Activated T-helper 1 cell treated with anti-CD3 and anti-CD28 coated beads, Interleukin-12 subunit alpha, Interleukin-12 subunit beta, Interleukin-2, Interleukin-4 antibody, amounts not matched to agents 30 ng/mL and 10 ng/mL and 1 ng/mL, durations not matched to agents 14 hours and 24 hours and 36 hours (primary cell): ENCODE measurements at regions not wholly inside any gene's neighbourhood (a gene's known extent, or its start where the extent isn't known, plus 50 kb on each side); places are given as distances from the start of the nearest gene placed in this dataset.

Experiments
- DNase-seq: peaks from one replicate; pipeline ENCODE4 v3.0.0; 2021; ENCODE audit warnings: low spot score
- H3K27ac Mint-ChIP-seq: one replicate; pipeline ENCODE4 v1.8.0; 2021; ENCODE audit warnings: mild to moderate bottlenecking, mixed read lengths
- H3K27me3 Mint-ChIP-seq: one replicate; pipeline ENCODE4 v1.8.0; 2022; ENCODE audit warnings: mild to moderate bottlenecking, moderate library complexity, mixed read lengths; ENCODE audit not compliant: insufficient read depth
- H3K36me3 Mint-ChIP-seq: one replicate; pipeline ENCODE4 v1.8.0; 2021; ENCODE audit warnings: low read depth, mixed read lengths
- H3K4me1 Mint-ChIP-seq: one replicate; pipeline ENCODE4 v1.8.0; 2021; ENCODE audit warnings: low read depth, mixed read lengths
- H3K4me3 Mint-ChIP-seq: one replicate; pipeline ENCODE4 v1.8.0; 2021; ENCODE audit warnings: mild to moderate bottlenecking, moderate library complexity, mixed read lengths
- H3K9me3 Mint-ChIP-seq: one replicate; pipeline ENCODE4 v1.8.0; 2021; ENCODE audit warnings: mixed read lengths
- intact Hi-C: fragments of 100-400 bp; cut with micrococcal nuclease; formaldehyde crosslinking; loops from one replicate; pipeline ENCODE4 v1.15.1; 2024

- Mint-ChIP-seq H3K9me3 (no peaks in the 10 kb centered on the region), H3K27ac (no peak overlapping the region)
These were observed 321.8 kb upstream of the ADCY2 start for GRCh38 chr5:7074176-7074575.

GRCh38 chr5:7075470-7075869 is 320.5 kb upstream of the ADCY2 start:
- Mint-ChIP-seq H3K36me3 (no peaks in the 10 kb centered on the region), H3K4me3 (no peak overlapping the region), H3K27ac (no peak overlapping the region), H3K9me3 (no peaks in the 10 kb centered on the region), H3K27me3 (no peaks in the 10 kb centered on the region), H3K4me1 (no peaks in the 10 kb centered on the region)
- no peak for DNase-seq
- intact Hi-C loops, result no loop called here

More at GRCh38 chr5:7074176-7074575, 321.8 kb upstream of the ADCY2 start:
- no peaks in the 10 kb centered on the region for H3K4me1 Mint-ChIP-seq
- no peak overlapping the region for H3K4me3 Mint-ChIP-seq
- intact Hi-C loops, result no loop called here
- DNase-seq, result no peak
- no peaks in the 10 kb centered on the region for H3K36me3 Mint-ChIP-seq
- no peaks in the 10 kb centered on the region for H3K27me3 Mint-ChIP-seq

- no peaks in the 10 kb centered on the region for H3K4me1 Mint-ChIP-seq
- H3K36me3 Mint-ChIP-seq, result no peaks in the 10 kb centered on the region
- no peak for DNase-seq
- intact Hi-C loops, result no loop called here
- no peaks in the 10 kb centered on the region for H3K27me3 Mint-ChIP-seq
- H3K27ac Mint-ChIP-seq, result no peak overlapping the region
- no peak overlapping the region for H3K4me3 Mint-ChIP-seq
- no peaks in the 10 kb centered on the region for H3K9me3 Mint-ChIP-seq
These were observed 317.8 kb upstream of the ADCY2 start for GRCh38 chr5:7078101-7078500.

- no peaks in the 10 kb centered on the region for H3K27me3 Mint-ChIP-seq
- no peak for DNase-seq
- H3K4me1 Mint-ChIP-seq, result no peaks in the 10 kb centered on the region
- intact Hi-C loops, result no loop called here
- no peaks in the 10 kb centered on the region for H3K36me3 Mint-ChIP-seq
- no peak overlapping the region for H3K4me3 Mint-ChIP-seq
- H3K9me3 Mint-ChIP-seq, result no peaks in the 10 kb centered on the region
- no peak overlapping the region for H3K27ac Mint-ChIP-seq
These were observed 317.0 kb upstream of the ADCY2 start for GRCh38 chr5:7078901-7079300.

GRCh38 chr5:7080501-7080900 is 315.4 kb upstream of the ADCY2 start:
- Mint-ChIP-seq H3K9me3 (no peaks in the 10 kb centered on the region), H3K4me1 (no peaks in the 10 kb centered on the region), H3K36me3 (no peaks in the 10 kb centered on the region), H3K27ac (no peak overlapping the region), H3K27me3 (no peaks in the 10 kb centered on the region), H3K4me3 (no peak overlapping the region)
- no peak for DNase-seq
- intact Hi-C loops, result no loop called here

DNA sequence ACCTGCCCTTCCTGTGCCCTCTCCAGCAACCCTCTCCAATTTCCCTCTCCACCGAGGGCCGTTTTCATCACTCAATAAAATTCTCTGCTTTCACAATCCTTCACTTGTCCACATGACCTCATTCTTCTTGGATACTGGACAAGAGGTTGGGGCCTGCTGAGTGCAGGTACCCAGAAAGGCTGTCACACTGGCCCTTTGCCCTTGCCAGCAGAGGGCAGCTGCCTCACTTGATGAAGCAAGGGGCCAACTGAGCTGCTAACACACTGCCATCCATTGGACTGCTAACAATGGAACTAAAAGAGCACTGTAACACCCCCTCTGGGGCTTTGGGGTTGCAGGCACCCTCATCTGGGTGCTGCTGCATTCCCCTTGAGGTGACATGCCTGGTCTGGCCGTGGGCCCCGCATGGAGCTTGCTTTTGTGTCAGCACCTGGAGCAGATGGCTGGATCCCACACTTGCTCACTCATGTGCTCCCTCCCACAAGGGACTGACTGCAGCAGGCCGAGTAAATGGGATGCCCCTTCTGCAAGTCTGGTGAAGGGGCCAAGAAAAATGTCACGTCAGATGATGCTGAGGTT is 308.1 kb upstream of the ADCY2 start:
- Mint-ChIP-seq H3K36me3 (no peaks in the 10 kb centered on the region), H3K4me3 (no peak overlapping the region), H3K9me3 (no peaks in the 10 kb centered on the region), H3K27me3 (no peaks in the 10 kb centered on the region), H3K27ac (no peak overlapping the region), H3K4me1 (no peaks in the 10 kb centered on the region)
- DNase-seq, result no peak
- intact Hi-C loops, result no loop called here

DNA sequence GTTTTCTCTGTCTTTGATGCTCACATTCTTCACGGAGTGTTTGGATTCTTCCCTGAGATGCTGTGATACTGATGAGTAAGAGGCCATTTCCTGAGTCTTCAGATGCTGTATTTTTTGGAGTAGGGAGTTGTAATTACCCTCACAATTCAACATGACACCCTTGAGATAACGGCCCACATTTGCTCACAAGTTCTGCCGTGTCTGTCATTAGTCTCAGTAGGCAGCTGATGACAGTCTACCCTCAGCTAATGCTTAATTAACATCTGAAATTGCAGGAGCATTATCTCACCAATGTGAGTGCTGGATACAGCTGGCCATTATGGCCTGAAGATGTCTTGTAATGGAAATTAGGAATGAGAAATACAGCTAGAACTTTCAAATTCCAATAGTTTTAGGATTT is 307.1 kb upstream of the ADCY2 start:
- H3K4me3 Mint-ChIP-seq, result no peak overlapping the region
- H3K27ac Mint-ChIP-seq, result no peak overlapping the region
- no peaks in the 10 kb centered on the region for H3K4me1 Mint-ChIP-seq
- no peaks in the 10 kb centered on the region for H3K9me3 Mint-ChIP-seq
- no peaks in the 10 kb centered on the region for H3K36me3 Mint-ChIP-seq
- intact Hi-C loops, result no loop called here
- H3K27me3 Mint-ChIP-seq, result no peaks in the 10 kb centered on the region
- DNase-seq, result no peak

- Mint-ChIP-seq H3K36me3 (no peaks in the 10 kb centered on the region), H3K4me3 (no peak overlapping the region), H3K9me3 (no peaks in the 10 kb centered on the region), H3K27ac (no peak overlapping the region), H3K4me1 (no peaks in the 10 kb centered on the region), H3K27me3 (no peaks in the 10 kb centered on the region)
- DNase-seq, result no peak
- intact Hi-C loops, result no loop called here
These were observed 301.3 kb upstream of the ADCY2 start for GRCh38 chr5:7094626-7095025.

- no peak for DNase-seq
- no peak overlapping the region for H3K27ac Mint-ChIP-seq
- no peaks in the 10 kb centered on the region for H3K9me3 Mint-ChIP-seq
- H3K4me3 Mint-ChIP-seq, result no peak overlapping the region
- H3K36me3 Mint-ChIP-seq, result no peaks in the 10 kb centered on the region
- H3K27me3 Mint-ChIP-seq, result no peaks in the 10 kb centered on the region
- intact Hi-C loops, result no loop called here
- H3K4me1 Mint-ChIP-seq, result no peaks in the 10 kb centered on the region
These were observed 299.6 kb upstream of the ADCY2 start for GRCh38 chr5:7096294-7096693.

DNA sequence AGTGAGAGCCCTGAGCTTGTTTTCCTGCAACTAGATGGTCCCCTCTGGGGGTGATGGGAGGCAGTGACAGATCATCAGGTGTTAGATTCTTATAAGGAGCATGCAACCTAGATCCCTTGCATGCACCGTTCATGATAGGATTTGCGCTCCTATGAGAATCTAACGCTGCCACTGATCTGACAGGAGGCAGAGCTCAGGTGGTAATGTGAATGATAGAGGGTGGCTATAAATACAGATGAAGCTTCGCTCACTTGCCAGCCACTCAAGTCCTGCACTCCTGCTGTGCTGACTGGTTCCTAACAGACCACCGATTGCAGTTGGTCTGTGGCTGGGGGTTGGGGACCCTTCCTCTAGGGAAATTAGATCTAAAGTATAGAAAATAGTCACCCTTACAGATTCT is 290.6 kb upstream of the ADCY2 start:
- DNase-seq, result no peak
- H3K4me3 Mint-ChIP-seq, result no peak overlapping the region
- H3K27ac Mint-ChIP-seq, result no peak overlapping the region
- H3K9me3 Mint-ChIP-seq, result no peaks in the 10 kb centered on the region
- intact Hi-C loops, result no loop called here
- H3K4me1 Mint-ChIP-seq, result no peaks in the 10 kb centered on the region
- H3K27me3 Mint-ChIP-seq, result no peaks in the 10 kb centered on the region
- H3K36me3 Mint-ChIP-seq, result no peaks in the 10 kb centered on the region

GRCh38 chr5:7117961-7118360 is 278.0 kb upstream of the ADCY2 start:
- intact Hi-C loops, result no loop called here
- no peaks in the 10 kb centered on the region for H3K9me3 Mint-ChIP-seq
- H3K4me3 Mint-ChIP-seq, result no peak overlapping the region
- H3K36me3 Mint-ChIP-seq, result no peaks in the 10 kb centered on the region
- no peak overlapping the region for H3K27ac Mint-ChIP-seq
- no peaks in the 10 kb centered on the region for H3K4me1 Mint-ChIP-seq
- DNase-seq, result no peak
- no peaks in the 10 kb centered on the region for H3K27me3 Mint-ChIP-seq

DNA sequence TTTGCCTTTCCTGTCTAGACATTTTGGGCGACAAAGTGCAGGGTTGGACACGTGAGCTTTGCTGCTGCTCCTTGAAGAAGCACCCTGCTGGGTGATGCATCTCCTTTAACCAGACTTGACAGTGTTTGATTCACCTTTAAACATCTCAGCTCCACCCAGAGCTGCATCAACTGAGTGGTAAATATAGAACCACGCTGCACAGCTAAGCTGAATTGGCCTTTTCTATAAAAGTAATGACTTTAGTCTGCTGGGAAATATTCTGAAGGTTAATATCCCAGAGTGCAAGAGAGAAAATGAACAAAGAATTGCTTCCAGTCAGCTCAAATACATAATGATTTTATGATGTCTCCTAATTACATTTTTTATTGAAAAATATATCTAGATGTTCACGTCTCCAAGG is 264.3 kb upstream of the ADCY2 start:
- H3K27ac Mint-ChIP-seq, result no peak overlapping the region
- DNase-seq, result no peak
- intact Hi-C loops, result no loop called here
- no peaks in the 10 kb centered on the region for H3K36me3 Mint-ChIP-seq
- H3K4me1 Mint-ChIP-seq, result no peaks in the 10 kb centered on the region
- no peaks in the 10 kb centered on the region for H3K27me3 Mint-ChIP-seq
- peaks cover 15% of the 10 kb centered on the region for H3K9me3 Mint-ChIP-seq
- no peak overlapping the region for H3K4me3 Mint-ChIP-seq

DNA sequence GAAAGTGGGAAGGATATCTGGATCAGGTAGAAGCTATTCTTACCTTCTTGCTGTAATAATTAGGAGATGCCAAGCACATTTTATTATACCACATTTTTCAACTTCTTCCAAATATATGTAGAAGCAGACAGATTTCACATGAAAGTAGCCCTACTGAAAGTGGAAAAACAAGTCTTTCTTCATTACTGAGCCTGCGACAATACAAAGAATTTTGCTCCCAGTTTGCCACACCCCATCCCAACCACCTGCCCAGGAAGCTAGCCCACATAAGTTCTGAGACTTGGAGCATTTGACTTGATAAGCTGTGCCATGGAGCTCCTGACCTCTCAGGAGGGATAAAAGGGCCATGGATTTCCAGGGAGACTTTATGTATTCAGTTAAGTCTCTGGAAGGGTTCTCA is 249.1 kb upstream of the ADCY2 start:
- peaks cover 9% of the 10 kb centered on the region for H3K9me3 Mint-ChIP-seq
- intact Hi-C loops, result no loop called here
- H3K27ac Mint-ChIP-seq, result no peak overlapping the region
- H3K27me3 Mint-ChIP-seq, result no peaks in the 10 kb centered on the region
- no peak overlapping the region for H3K4me3 Mint-ChIP-seq
- DNase-seq, result no peak
- H3K36me3 Mint-ChIP-seq, result no peaks in the 10 kb centered on the region
- H3K4me1 Mint-ChIP-seq, result no peaks in the 10 kb centered on the region

- Mint-ChIP-seq H3K4me1 (no peaks in the 10 kb centered on the region), H3K36me3 (no peaks in the 10 kb centered on the region), H3K4me3 (no peak overlapping the region), H3K27me3 (no peaks in the 10 kb centered on the region), H3K9me3 (peaks cover 48% of the 10 kb centered on the region), H3K27ac (no peak overlapping the region)
- DNase-seq, result no peak
- intact Hi-C loops, result no loop called here
These were observed 238.9 kb upstream of the ADCY2 start for GRCh38 chr5:7157083-7157482.
